Fibroblast of upper back skin (primary cell): ENCODE measurements at regions not wholly inside any gene's neighbourhood (a gene's known extent, or its start where the extent isn't known, plus 50 kb on each side); places are given as distances from the start of the nearest gene placed in this dataset.
A peak's percentile ranks its signal among the peaks of the same experiment; 100 is the strongest.

ENCODE experiments used
- DNase-seq: peaks from one replicate; pipeline ENCODE4 v3.0.0-alpha.2; 2013

DNA sequence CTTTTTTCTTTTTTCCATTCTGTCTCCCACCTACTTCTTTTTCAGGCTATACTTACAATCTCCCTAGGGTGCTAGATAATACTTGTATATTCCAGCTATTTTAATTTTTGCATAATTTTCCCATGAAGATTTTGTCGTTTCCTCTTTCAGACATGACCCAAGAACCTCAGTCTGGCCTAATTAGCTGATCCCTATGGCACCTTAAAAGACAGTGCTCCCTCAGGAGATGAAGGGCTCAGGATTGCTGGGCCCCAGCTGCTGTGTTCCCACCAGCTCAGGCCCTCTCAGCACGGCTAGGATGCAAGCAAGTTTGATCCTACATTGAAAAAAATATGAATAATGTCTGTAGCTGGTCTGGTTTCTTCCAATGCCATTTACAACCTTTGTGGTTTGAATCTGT, 55.0 kb upstream of the RGS5 start:
- no peak for DNase-seq

DNA sequence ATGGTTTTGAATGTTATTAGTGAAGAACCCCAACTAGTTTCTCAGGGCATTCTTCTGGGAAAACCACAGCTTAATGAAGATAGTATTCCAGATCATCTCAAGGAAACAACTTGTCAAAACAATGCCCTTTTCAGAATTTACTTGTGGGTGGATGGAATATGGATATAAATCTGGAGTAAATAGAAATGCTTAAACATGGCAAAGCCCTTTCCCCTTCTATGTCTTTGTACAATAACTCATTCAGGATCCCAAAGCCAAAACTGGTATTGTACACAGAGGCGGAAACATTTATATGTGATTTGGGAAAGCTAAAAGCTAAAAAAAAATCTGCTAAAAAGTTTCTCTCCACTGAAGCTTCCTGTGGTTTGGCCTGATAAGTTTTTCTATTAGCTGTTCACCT, 55.5 kb upstream of the RGS5 start:
- DNase-seq = no peak

DNA sequence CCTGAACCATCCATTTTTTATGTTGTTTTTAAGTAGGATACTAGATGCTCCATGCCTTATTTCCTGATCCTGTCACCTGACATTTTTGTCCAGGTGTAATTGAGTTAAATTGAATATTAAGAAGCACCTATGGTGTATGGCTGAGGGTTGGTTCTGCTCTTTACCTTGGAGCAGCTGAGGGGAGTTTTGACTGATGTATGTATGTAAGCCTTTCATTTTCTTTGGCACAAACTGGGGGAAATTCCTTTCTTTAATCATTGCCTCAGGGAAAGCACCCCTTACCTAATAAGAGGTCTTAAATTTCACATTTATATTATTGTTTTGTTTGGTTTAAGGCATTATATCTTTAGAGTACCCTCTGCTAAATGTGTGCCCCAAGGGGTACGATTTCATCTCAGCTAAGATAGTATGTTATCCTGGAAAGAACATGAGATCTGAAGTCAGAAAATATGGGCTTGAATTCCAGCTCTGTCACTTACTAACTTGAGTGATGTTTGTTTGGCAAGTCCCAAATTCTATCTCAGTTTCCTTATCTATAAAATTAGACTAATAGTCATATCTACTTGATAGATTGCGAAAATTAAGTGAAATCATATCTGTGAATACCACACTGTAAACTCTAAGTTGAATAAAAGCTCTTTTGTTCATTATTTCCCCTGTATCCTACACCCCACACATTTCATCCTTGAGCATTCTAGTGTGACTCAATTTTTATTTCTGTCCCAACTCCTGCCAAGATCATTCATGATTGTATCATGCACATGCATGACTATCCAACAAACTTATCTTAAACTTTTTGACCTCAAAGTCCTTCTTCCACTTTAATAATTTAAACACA, 57.7 kb upstream of the NUF2 start:
- DNase-seq = no peak

DNA sequence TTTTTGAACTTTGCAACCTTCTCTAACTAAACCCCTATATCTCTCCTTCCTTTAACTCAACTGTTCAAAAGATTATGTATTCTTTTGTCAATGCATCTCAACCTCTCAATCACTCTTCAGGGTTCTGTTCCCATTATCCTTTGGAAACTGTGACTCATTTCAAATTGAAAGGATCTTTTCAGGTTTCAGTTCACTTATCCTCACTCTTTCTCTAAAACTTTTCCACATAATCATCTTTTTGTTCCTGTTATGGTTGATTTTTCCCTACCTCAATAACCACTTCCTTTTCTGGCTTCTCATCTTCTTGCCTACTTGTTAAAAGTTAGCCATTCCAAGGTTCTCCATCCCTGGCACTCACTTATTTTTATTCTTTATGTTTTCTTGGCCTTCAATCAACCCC, 56.2 kb upstream of the NUF2 start:
- DNase-seq = no peak

DNA sequence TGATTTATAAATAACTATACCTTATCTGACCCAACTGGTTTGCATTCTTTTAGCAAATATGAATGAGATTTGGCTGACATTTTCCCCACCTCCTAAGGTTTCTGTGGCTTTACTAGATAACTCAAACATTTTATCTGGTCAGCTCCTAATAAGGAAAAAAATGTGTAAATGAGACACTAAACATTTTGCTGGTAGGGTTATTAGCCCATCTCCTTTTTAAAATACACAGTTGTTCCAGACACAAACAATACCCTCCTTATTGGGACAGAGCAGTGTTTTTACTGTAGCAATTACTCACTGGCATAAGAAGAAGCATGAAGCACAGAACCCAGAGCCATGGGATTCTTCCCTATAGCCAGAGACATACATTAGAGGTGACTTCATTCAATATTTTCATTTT, 53.8 kb upstream of the NUF2 start:
- peak; percentile 23 for DNase-seq

DNA sequence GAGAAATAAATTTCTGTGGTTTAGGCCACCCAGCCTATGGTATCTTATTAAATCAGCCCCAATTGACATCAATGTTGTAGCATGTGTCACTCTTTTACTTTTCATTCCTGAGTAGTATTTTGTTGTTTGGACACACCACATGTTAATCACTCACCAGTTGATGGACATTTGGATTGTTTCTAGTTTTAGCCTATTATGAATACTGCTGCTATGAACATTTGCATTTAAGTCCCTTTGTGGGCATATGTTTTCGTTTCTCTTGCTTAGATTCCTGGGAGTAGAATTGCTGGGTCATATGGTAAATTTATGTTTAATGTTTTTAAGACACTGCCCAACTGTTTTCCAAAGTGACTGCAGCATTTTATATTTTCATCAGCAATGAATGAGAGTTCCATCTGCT, 50.2 kb upstream of the NUF2 start:
- no peak for DNase-seq
